WTC11 (cell line): ENCODE measurements at regions not wholly inside any gene's neighbourhood (a gene's known extent, or its start where the extent isn't known, plus 50 kb on each side); places are given as distances from the start of the nearest gene placed in this dataset.

ENCODE experiments used
- ATAC-seq: fragments of 200-7000 bp; cut with Tn5 transposase; 2 replicates; pipeline ENCODE4 v1.10.0; 2021; ENCODE audit warnings: mild to moderate bottlenecking, moderate library complexity
- CTCF ChIA-PET: fragments of 300-600 bp; sonication (Branson Sonifier 250); formaldehyde crosslinking; loops from one replicate; lab custom pipeline; 2021; ENCODE audit warnings: antibody characterized with exemption; lab: Charles Lee
- POLR2A ChIA-PET: fragments of 350-600 bp; sonication (Branson Sonifier 250); formaldehyde crosslinking; loops from one replicate; lab custom pipeline; 2021; ENCODE audit warnings: antibody characterized with exemption; lab: Charles Lee
- DNase-seq: peaks from one replicate; pipeline ENCODE4 v3.0.0; 2021; ENCODE audit warnings: low spot score
- H3K27ac Mint-ChIP-seq: 2 replicates; pipeline ENCODE4 v1.8.0; 2021; ENCODE audit warnings: mixed read lengths
- H3K27me3 Mint-ChIP-seq: 2 replicates; pipeline ENCODE4 v1.8.0; 2021; ENCODE audit warnings: low read depth, mild to moderate bottlenecking, moderate library complexity, mixed read lengths
- H3K36me3 Mint-ChIP-seq: 2 replicates; pipeline ENCODE4 v1.8.0; 2021; ENCODE audit warnings: mixed read lengths
- H3K4me1 Mint-ChIP-seq: 2 replicates; pipeline ENCODE4 v1.8.0; 2022; ENCODE audit warnings: mixed read lengths
- H3K4me3 Mint-ChIP-seq: 2 replicates; pipeline ENCODE4 v1.8.0; 2021; ENCODE audit warnings: mild to moderate bottlenecking, moderate library complexity, mixed read lengths
- H3K9me3 Mint-ChIP-seq: 2 replicates; pipeline ENCODE4 v1.8.0; 2021; ENCODE audit warnings: mixed read lengths
- AR ChIP-seq: fragments of 250-450 bp; sonication (Bioruptor Pico); IDR thresholded peaks from 2 replicates; pipeline ENCODE4 v1.9.0; 2021; ENCODE audit warnings: mild to moderate bottlenecking
- CBFB ChIP-seq: sonication (generic); formaldehyde crosslinking; IDR thresholded peaks from 2 replicates; pipeline ENCODE4 v1.8.1; 2022; ENCODE audit warnings: mild to moderate bottlenecking, low read depth, missing genetic modification reagents
- FOXP4 ChIP-seq: sonication (generic); formaldehyde crosslinking; IDR thresholded peaks from 2 replicates; pipeline ENCODE4 v1.8.0; 2022; ENCODE audit warnings: mild to moderate bottlenecking, missing genetic modification reagents
- GABPB1 ChIP-seq: sonication (generic); formaldehyde crosslinking; IDR thresholded peaks from 2 replicates; pipeline ENCODE4 v1.8.1; 2023; ENCODE audit warnings: mild to moderate bottlenecking, missing genetic modification reagents
- JAZF1 ChIP-seq: fragments of 250-450 bp; sonication (Bioruptor Pico); IDR thresholded peaks from 2 replicates; pipeline ENCODE4 v1.9.0; 2021; ENCODE audit warnings: moderate library complexity, mild to moderate bottlenecking, inconsistent platforms
- MLX ChIP-seq: sonication (generic); formaldehyde crosslinking; IDR thresholded peaks from 2 replicates; pipeline ENCODE4 v1.8.1; 2023; ENCODE audit warnings: mild to moderate bottlenecking, missing genetic modification reagents, moderate library complexity
- MYBL2 ChIP-seq: sonication (generic); formaldehyde crosslinking; IDR thresholded peaks from 2 replicates; pipeline ENCODE4 v1.8.1; 2023; ENCODE audit warnings: mild to moderate bottlenecking, moderate library complexity, missing genetic modification reagents
- NFE2L1 ChIP-seq: sonication (generic); formaldehyde crosslinking; IDR thresholded peaks from 2 replicates; pipeline ENCODE4 v1.8.1; 2023; ENCODE audit warnings: missing genetic modification reagents
- PRDM15 ChIP-seq: sonication (generic); formaldehyde crosslinking; IDR thresholded peaks from 2 replicates; pipeline ENCODE4 v1.8.0; 2022; ENCODE audit warnings: missing genetic modification reagents
- RORB ChIP-seq: fragments of 250-450 bp; sonication (Bioruptor Pico); IDR thresholded peaks from 2 replicates; pipeline ENCODE4 v1.9.0; 2021; ENCODE audit warnings: mild to moderate bottlenecking
- SOX15 ChIP-seq: fragments of 250-450 bp; sonication (Bioruptor Pico); IDR thresholded peaks from 2 replicates; pipeline ENCODE4 v1.9.0; 2021; ENCODE audit warnings: mild to moderate bottlenecking
- TEAD1 ChIP-seq: sonication (generic); formaldehyde crosslinking; IDR thresholded peaks from 2 replicates; pipeline ENCODE4 v1.8.0; 2022; ENCODE audit warnings: mild to moderate bottlenecking, missing genetic modification reagents
- TEAD4 ChIP-seq: sonication (generic); formaldehyde crosslinking; IDR thresholded peaks from 2 replicates; pipeline ENCODE4 v1.8.0; 2022; ENCODE audit warnings: mild to moderate bottlenecking, missing genetic modification reagents
- ZNF121 ChIP-seq: sonication (generic); formaldehyde crosslinking; IDR thresholded peaks from 2 replicates; pipeline ENCODE4 v1.8.0; 2023; ENCODE audit warnings: missing genetic modification reagents
- ZNF263 ChIP-seq: sonication (generic); formaldehyde crosslinking; IDR thresholded peaks from 2 replicates; pipeline ENCODE4 v1.8.1; 2022; ENCODE audit warnings: low read depth, mild to moderate bottlenecking, moderate library complexity, missing genetic modification reagents
- ZNF396 ChIP-seq: fragments of 250-450 bp; sonication (Bioruptor Pico); IDR thresholded peaks from 2 replicates; pipeline ENCODE4 v1.8.0; 2021; ENCODE audit warnings: mild to moderate bottlenecking, moderate library complexity, borderline replicate concordance
- ZSCAN18 ChIP-seq: fragments of 250-450 bp; sonication (Bioruptor Pico); IDR thresholded peaks from 2 replicates; pipeline ENCODE4 v2.1.2; 2022; ENCODE audit warnings: mild to moderate bottlenecking, moderate library complexity
- TF ChIP-seq, protein P1 (sequence below): sonication (generic); formaldehyde crosslinking; IDR thresholded peaks from 2 replicates; pipeline ENCODE4 v1.8.1; 2023; ENCODE audit warnings: mild to moderate bottlenecking, missing genetic modification reagents, borderline replicate concordance

DNA sequence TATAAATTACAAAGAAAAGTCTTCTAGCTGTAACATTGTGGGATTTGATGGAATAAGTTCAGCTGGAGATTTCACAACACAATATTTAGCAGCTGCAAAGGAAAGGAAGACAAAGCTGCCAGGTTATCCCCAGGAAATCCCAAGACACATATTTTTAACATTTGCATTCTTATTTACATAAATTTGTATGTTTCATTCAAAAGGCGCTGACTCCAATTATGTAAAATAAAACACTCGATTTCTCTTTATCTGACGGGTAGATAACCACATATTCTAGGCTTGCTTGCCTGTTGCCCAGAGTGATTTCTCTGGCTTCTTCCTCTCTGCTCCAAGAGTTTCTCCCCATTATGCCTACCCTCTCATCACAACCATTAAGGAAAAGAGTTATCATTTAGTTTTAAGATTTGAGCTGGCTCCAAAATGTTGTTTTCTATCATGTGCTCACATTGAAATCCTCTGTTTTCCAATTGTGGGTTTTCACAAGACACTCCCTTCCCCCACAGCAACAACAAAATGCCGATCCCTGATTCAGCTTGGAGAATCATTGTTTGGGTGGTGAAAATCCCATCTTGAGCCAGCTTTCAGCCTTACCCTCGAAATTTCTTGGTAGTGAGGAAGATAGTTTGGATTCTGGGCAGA, 128.2 kb upstream of the RASGEF1B start (continued):
- no peak for TF ChIP-seq ZNF263

DNA sequence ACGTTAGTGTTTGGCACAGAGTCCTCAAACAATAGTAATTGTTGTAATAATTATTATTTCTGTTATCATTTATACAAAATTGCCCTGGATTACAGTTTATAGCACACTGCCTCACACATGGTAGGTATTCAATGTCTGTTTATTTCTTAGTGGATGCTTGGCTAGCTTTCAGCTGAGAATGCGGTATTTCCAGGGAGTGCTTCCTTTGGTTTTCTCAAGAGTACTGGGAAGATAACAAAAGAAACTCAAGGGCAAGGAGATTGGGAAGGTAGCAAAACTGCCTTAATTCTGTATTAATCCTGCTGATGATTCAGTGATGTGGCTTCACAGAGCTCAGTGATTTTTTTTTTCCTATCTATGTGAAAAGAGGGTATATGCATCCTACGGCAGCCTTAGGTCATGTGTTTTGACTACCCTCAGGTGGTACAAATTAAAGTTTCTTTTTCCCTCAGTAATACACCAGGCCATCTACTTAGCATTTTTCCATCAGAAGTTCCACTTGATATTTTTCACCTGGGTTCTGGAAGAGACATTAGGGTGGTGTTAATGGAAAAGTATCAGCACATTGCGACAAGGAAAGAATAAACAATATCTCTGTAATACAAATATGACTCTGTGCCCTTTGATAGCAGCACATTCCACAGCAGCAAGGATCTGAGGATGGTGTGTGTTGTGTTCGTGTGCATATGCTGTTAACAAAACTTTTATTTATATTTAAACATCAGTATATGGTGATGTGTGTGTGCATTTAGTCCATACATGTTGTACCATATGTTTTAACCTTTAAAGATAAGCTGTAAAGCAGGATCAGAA, 124.3 kb upstream of the RASGEF1B start:
- CTCF ChIA-PET, result no interaction called here
- DNase-seq, result no peak
- peaks cover 18% of the 10 kb centered on the region for H3K4me1 Mint-ChIP-seq
- POLR2A ChIA-PET, result no interaction called here
- H3K9me3 Mint-ChIP-seq, result peaks cover 16% of the 10 kb centered on the region; the same call in 1 of the 2 replicates
- TF ChIP-seq ZSCAN18 (CRISPR knock-in tag) (no peak), CBFB (no peak), ZNF396 (no peak), TEAD1 (CRISPR knock-in tag) (no peak), RORB (no peak), MYBL2 (CRISPR knock-in tag) (no peak), SOX15 (CRISPR knock-in tag) (no peak), JAZF1 (CRISPR knock-in tag) (no peak), NFE2L1 (CRISPR knock-in tag) (no peak), ZNF121 (CRISPR knock-in tag) (no peak), FOXP4 (CRISPR knock-in tag) (no peak), TEAD4 (no peak), GABPB1 (CRISPR knock-in tag) (no peak), AR (CRISPR knock-in tag) (no peak), MLX (CRISPR knock-in tag) (no peak), PRDM15 (CRISPR knock-in tag) (no peak)
- TF ChIP-seq, protein P1, sequence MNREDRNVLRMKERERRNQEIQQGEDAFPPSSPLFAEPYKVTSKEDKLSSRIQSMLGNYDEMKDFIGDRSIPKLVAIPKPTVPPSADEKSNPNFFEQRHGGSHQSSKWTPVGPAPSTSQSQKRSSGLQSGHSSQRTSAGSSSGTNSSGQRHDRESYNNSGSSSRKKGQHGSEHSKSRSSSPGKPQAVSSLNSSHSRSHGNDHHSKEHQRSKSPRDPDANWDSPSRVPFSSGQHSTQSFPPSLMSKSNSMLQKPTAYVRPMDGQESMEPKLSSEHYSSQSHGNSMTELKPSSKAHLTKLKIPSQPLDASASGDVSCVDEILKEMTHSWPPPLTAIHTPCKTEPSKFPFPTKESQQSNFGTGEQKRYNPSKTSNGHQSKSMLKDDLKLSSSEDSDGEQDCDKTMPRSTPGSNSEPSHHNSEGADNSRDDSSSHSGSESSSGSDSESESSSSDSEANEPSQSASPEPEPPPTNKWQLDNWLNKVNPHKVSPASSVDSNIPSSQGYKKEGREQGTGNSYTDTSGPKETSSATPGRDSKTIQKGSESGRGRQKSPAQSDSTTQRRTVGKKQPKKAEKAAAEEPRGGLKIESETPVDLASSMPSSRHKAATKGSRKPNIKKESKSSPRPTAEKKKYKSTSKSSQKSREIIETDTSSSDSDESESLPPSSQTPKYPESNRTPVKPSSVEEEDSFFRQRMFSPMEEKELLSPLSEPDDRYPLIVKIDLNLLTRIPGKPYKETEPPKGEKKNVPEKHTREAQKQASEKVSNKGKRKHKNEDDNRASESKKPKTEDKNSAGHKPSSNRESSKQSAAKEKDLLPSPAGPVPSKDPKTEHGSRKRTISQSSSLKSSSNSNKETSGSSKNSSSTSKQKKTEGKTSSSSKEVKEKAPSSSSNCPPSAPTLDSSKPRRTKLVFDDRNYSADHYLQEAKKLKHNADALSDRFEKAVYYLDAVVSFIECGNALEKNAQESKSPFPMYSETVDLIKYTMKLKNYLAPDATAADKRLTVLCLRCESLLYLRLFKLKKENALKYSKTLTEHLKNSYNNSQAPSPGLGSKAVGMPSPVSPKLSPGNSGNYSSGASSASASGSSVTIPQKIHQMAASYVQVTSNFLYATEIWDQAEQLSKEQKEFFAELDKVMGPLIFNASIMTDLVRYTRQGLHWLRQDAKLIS (CRISPR knock-in tag), result no peak
- ATAC-seq, result no peak
- no peaks in the 10 kb centered on the region; the same call in 1 of the 2 replicates for H3K27me3 Mint-ChIP-seq
- H3K36me3 Mint-ChIP-seq, result no peaks in the 10 kb centered on the region; the same call in 1 of the 2 replicates
- no peak overlapping the region for H3K27ac Mint-ChIP-seq
- no peak overlapping the region for H3K4me3 Mint-ChIP-seq
